ENCODE measurements at regions not wholly inside any gene's neighbourhood (a gene's known extent, or its start where the extent isn't known, plus 50 kb on each side); places are given as distances from the start of the nearest gene placed in this dataset.

GRCh38 chr17:14873996-14874395 lies 391.1 kb downstream of the PMP22 start:
- Histone ChIP-seq H3K27me3 (no peaks in the 10 kb centered on the region), H3K4me3 (no peak overlapping the region), H3K36me3 (no peaks in the 10 kb centered on the region), H3K9me3 (no peaks in the 10 kb centered on the region), H3K27ac (no peak overlapping the region), H3K4me1 (no peaks in the 10 kb centered on the region)
- TF ChIP-seq CTCF (IDR thresholded peaks at IDR 0.05): no peak
- intact Hi-C loops (cut with DNase I): no loop called here
- no peak for DNase-seq (ENCODE audit: low spot score in 2 of 2)

- H3K27me3 ChIP-seq: no peaks in the 10 kb centered on the region
- no peak for DNase-seq (ENCODE audit: low spot score in 2 of 2)
- no peak for TF ChIP-seq CTCF (IDR thresholded peaks at IDR 0.05)
- H3K4me3 ChIP-seq: no peak overlapping the region
- H3K36me3 ChIP-seq: no peaks in the 10 kb centered on the region
- no peaks in the 10 kb centered on the region for H3K4me1 ChIP-seq
- H3K27ac ChIP-seq: no peak overlapping the region
- intact Hi-C loops (cut with DNase I): no loop called here
- H3K9me3 ChIP-seq: no peaks in the 10 kb centered on the region
These were observed 391.6 kb downstream of the PMP22 start for GRCh38 chr17:14873540-14873939.

- DNase-seq (ENCODE audit: low spot score in 2 of 2): no peak
- Histone ChIP-seq H3K9me3 (no peaks in the 10 kb centered on the region), H3K4me3 (no peak overlapping the region), H3K27me3 (no peaks in the 10 kb centered on the region), H3K27ac (no peak overlapping the region), H3K36me3 (no peaks in the 10 kb centered on the region), H3K4me1 (no peaks in the 10 kb centered on the region)
- no peak for TF ChIP-seq CTCF (IDR thresholded peaks at IDR 0.05)
- intact Hi-C loops (cut with DNase I): no loop called here
These were observed 393.2 kb downstream of the PMP22 start for GRCh38 chr17:14871921-14872320.

GRCh38 chr17:14866266-14866665 lies 398.9 kb downstream of the PMP22 start:
- no peak for TF ChIP-seq CTCF (IDR thresholded peaks at IDR 0.05)
- intact Hi-C loops (cut with DNase I): no loop called here
- Histone ChIP-seq H3K9me3 (no peaks in the 10 kb centered on the region), H3K36me3 (no peaks in the 10 kb centered on the region), H3K27ac (no peak overlapping the region), H3K4me3 (no peak overlapping the region), H3K27me3 (no peaks in the 10 kb centered on the region), H3K4me1 (no peaks in the 10 kb centered on the region)
- DNase-seq (ENCODE audit: low spot score in 2 of 2): no peak

- no peaks in the 10 kb centered on the region for H3K36me3 ChIP-seq
- H3K9me3 ChIP-seq: no peaks in the 10 kb centered on the region
- H3K4me3 ChIP-seq: no peak overlapping the region
- no peak overlapping the region for H3K27ac ChIP-seq
- no peaks in the 10 kb centered on the region for H3K27me3 ChIP-seq
- no peaks in the 10 kb centered on the region for H3K4me1 ChIP-seq
- DNase-seq (ENCODE audit: low spot score in 2 of 2): no peak
- intact Hi-C loops (cut with DNase I): no loop called here
- no peak for TF ChIP-seq CTCF (IDR thresholded peaks at IDR 0.05)
These were observed 401.0 kb downstream of the PMP22 start for GRCh38 chr17:14864127-14864526.

GRCh38 chr17:14859542-14859941 lies 405.6 kb downstream of the PMP22 start:
- no peak for DNase-seq (ENCODE audit: low spot score in 2 of 2)
- Histone ChIP-seq H3K27me3 (no peaks in the 10 kb centered on the region), H3K36me3 (no peaks in the 10 kb centered on the region), H3K4me1 (no peaks in the 10 kb centered on the region), H3K4me3 (no peak overlapping the region), H3K27ac (no peak overlapping the region), H3K9me3 (no peaks in the 10 kb centered on the region)
- no peak for TF ChIP-seq CTCF (IDR thresholded peaks at IDR 0.05)
- intact Hi-C loops (cut with DNase I): no loop called here

Data from ascending aorta (tissue), 2 donors.